ENCODE measurements at regions not wholly inside any gene's neighbourhood (a gene's known extent, or its start where the extent isn't known, plus 50 kb on each side); places are given as distances from the start of the nearest gene placed in this dataset.

DNA sequence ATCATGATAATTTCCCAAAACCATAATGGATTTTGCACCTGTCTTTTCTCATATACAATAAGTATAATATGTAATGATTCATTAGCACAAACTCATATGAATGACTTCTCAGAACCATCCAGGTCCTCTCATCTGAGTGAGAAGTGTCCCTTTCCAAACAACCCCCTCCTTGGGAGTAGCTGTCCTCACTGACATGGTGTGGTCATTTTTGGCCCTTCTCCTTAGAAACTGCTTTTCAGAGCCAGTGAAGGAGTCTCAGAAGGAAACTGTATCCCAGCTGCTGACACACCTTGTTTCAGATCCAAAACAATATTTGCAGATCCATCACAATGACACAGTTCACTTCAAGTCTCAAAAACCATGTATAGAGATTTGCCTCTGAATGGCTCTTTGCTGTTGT is 95.5 kb downstream of the MIS18A start:
- DNase-seq: no peak

DNA sequence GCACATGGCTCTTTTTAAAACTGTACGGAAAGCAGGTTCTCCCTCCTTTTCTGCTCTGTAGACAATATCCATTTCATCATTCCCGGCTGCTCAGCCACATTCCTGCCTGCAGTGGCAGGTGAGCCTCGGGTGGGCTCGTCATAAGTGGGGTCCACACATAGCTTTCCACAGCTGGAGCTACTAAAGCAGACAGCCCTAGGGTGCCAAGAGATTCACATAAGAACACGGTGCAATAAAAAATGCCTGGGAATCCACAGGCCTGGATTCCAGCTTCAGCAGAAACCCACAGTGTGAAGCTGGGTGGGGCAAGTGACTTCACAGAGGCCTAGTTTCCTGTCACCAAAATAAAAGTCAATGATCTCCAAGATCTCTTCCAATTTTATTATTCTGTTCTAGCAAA is 96.4 kb downstream of the MIS18A start:
- no peak for DNase-seq

- DNase-seq: no peak
Observed at GRCh38 chr21:32181457-32181856, 97.4 kb downstream of the MIS18A start.

GRCh38 chr21:32174819-32175218 is 104.0 kb downstream of the MIS18A start:
- no peak for DNase-seq

GRCh38 chr21:32173121-32173724 is 105.6 kb downstream of the MIS18A start:
- no peak for DNase-seq

DNA sequence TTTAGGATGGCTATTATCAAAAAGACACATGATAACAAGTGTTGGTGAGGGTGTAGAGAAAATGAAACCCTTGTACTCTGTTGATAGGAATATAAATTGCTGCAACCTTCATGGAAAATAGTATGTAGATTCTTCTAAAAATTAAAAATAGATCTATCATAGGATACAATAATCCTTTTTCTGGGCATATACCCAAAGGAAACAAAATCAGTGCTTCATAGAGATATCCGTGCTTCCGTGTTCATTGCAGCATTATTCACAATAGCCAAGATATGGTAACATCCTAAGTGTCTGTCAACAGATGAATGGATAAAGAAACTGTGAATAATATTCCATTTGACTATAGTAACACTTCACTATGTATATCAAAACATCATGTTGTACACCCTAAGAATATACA is 106.7 kb downstream of the MIS18A start:
- no peak for DNase-seq

GRCh38 chr21:32167513-32167912 is 111.3 kb downstream of the MIS18A start:
- DNase-seq: no peak

GRCh38 chr21:32163386-32163785 is 115.5 kb downstream of the MIS18A start:
- no peak for DNase-seq

GRCh38 chr21:32162727-32163320 is 116.0 kb downstream of the MIS18A start:
- no peak for DNase-seq

- no peak for DNase-seq
Observed at GRCh38 chr21:32155226-32155625, 123.6 kb downstream of the MIS18A start.

- no peak for DNase-seq
Observed at GRCh38 chr21:32147041-32147440, 131.8 kb downstream of the MIS18A start.

- DNase-seq: no peak
Observed at GRCh38 chr21:32144851-32145250, 134.0 kb downstream of the MIS18A start.

DNA sequence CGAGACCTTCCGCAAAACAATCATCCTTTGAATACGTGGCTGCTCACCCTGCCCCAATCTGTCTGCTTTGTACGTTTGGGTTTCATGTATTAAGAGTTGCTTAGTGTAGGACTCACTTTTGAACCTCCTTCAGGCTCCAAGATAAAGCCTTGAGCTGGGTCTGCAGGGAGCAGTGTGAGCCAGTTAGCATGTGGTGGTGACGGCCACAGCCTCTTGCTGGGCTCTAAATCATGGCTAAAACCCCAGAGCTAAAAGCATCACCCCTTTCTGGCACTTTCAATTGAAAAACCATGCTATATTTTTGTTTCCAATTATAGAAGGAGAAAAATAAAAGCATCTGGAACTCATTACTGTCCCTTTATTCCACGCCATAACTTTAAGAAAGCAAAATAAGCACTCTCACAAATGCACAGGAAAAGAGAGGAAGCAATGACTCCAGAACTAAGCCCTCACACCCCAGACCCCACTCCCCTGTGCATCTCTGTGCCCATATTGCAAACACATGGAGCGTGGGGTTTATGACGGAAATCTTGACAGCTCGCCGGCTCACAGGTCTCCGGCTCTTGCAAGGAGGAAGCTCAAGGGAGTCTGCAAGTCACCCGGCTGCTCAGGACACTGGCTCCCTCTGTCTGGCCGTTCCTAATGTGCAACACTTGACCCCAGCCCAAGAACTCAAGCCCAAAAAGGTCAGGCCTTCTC is 135.5 kb downstream of the MIS18A start:
- no peak for DNase-seq

DNA sequence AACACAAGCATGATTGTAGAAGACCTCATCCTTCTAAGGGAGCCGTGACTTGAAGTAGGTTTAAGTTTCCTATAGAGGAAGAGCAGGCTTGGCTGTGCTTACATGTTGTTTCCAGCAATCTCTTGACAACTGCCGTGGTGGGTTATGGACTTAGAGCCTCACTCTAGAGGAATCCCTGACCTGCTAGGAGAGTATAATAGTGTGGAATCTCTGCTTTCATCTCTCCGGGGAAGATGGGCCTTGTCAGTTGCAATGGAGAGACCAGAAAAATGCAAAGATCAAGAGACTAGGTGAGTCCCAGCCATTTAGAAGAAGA is 137.6 kb downstream of the MIS18A start:
- no peak for DNase-seq

DNA sequence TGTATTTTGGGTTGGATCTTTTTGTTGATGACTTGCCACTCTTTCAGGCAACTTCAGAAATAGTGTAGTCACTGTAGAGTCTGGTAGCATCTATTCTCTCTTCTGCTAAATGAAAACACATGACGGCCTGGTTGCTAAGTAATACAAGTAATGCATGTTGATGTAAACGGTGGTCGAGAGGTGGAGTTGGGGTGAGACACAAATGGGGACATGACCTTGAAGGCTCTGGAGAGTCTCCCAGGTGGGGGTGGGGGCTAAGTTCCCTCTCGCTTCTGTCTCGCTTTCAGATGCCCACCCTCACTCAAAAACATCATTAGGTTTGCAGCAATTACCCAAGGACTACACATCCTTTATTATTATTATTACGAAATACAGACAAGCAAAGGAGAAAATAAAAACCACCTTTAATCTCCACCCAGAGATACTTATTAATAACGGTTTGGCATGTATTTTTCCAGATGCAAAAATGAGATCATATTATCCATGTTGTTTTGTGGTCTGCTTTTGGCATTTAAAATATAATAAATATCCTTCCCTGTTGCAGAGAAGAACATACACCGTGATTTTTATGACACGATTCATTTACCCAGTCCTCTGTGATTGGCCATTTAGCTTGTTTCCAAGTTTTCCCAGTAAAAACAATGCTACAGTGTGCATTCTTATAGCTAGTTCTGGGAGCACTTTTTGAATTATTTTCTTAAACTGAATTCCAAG is 138.1 kb downstream of the MIS18A start:
- no peak for DNase-seq

DNA sequence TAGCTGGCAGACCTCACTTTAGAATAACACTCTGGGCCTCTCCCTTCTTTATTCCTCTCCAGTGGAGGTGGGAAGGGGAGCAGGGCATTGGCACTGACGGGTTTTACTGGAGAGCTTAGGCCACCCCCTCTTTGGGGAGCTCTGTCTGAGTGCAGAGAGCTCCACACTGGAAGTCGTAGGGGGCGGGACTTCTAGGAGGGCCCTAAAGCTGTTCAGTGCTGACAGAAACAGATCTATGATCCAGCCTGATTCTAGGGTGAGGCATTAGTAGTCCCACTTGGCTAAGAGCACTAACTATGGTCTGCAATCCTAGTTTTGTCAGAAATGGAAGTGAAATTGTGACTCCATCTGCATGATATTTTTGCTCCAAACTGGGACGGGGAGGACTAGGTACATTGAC is 138.7 kb downstream of the MIS18A start:
- no peak for DNase-seq

GRCh38 chr21:32138658-32139057 is 140.2 kb downstream of the MIS18A start:
- no peak for DNase-seq

DNA sequence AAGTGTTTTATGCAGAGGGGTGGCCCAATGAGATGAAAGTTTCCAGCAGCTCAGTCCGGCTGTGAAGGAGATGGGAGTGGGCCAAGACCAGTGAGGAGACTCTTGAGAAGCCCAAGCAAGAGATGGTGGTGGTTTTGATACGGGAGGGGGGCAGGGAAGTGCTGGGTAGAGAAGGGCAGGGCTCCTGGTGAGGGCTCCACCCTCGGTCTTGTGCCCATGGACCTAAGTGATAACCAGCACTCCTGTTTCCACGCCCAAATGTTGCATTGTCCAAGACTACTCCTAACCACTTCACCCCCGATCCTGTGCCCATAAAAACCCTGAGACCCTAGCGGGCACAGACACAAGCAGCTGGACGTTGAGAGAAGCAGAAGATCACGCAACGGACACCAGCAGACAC is 140.9 kb downstream of the MIS18A start:
- no peak for DNase-seq

DNA sequence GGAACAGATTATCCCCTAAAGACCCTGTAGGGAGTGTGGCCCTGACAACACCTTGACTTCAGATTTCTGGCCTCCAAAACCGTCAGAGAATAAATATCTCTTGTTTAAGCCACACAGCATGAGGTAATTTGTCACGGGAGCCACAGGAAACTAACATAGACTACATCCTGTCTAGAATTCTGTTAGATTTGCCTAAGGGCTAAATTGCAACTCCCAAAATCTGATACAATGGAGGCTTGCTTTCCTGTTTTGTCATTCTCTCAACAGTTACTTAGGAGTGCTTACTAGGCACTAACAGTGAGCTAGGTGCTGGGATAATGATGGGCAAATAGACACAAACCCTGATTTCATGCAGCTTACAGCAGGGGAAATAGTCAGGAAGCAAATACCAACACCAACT is 141.6 kb downstream of the MIS18A start:
- no peak for DNase-seq

- no peak for DNase-seq
Observed at GRCh38 chr21:32136546-32136945, 142.3 kb downstream of the MIS18A start.

- DNase-seq: no peak
Observed at GRCh38 chr21:32135401-32136363, 143.2 kb downstream of the MIS18A start.

- DNase-seq: no peak
Observed at GRCh38 chr21:32134441-32135130, 144.3 kb downstream of the MIS18A start.

All from NCI-H187 treated with DMSO at 0.1 percent for 48 hours (cell line).